A673 (cell line): ENCODE measurements at regions not wholly inside any gene's neighbourhood (a gene's known extent, or its start where the extent isn't known, plus 50 kb on each side); places are given as distances from the start of the nearest gene placed in this dataset.

Experiments used
- BruUV-seq: library from RNA; stranded (reverse); fragments of 400-500 nt; replicated peaks from 2 replicates; lab custom pipeline; 2021; lab: Mats Ljungman, UMichigan
- CTCF ChIA-PET: fragments of 300-600 bp; sonication (Branson Sonifier 250); formaldehyde crosslinking; loops from one replicate; lab custom pipeline; 2022; ENCODE audit warnings: antibody characterized with exemption; lab: Charles Lee
- POLR2A ChIA-PET: fragments of 300-600 bp; sonication (Branson Sonifier 250); formaldehyde crosslinking; loops from one replicate; lab custom pipeline; 2022; ENCODE audit warnings: antibody characterized with exemption; ENCODE audit not compliant: low non-redundant PET; lab: Charles Lee
- DNase-seq: peaks from one replicate; pipeline ENCODE4 v3.0.0-alpha.2; 2015; ENCODE audit warnings: low spot score
- H3K27ac ChIP-seq: fragments of 200-600 bp; sonication (generic); 2 replicates; pipeline ENCODE4 v1.5.1; 2016; ENCODE audit warnings: mixed run types, low read depth, mild to moderate bottlenecking, mixed read lengths, antibody characterized with exemption, low read length; ENCODE audit not compliant: poor library complexity, severe bottlenecking
- H3K27me3 ChIP-seq: fragments of 200-600 bp; sonication (generic); replicated peaks from 2 replicates; pipeline ENCODE4 v1.6.1; 2017; ENCODE audit warnings: mixed run types, low read depth, mild to moderate bottlenecking, mixed read lengths, antibody characterized with exemption, low read length; ENCODE audit not compliant: insufficient read depth, poor library complexity
- H3K36me3 ChIP-seq: fragments of 200-600 bp; sonication (generic); 2 replicates; pipeline ENCODE4 v1.6.1; 2016; ENCODE audit warnings: mixed run types, mild to moderate bottlenecking, mixed read lengths, antibody characterized with exemption, low read length; ENCODE audit not compliant: insufficient read depth, poor library complexity, severe bottlenecking
- H3K4me1 ChIP-seq: fragments of 200-600 bp; sonication (generic); 2 replicates; pipeline ENCODE4 v1.6.1; 2017; ENCODE audit warnings: mixed run types, mild to moderate bottlenecking, mixed read lengths, antibody characterized with exemption, low read length; ENCODE audit not compliant: insufficient read depth, poor library complexity, severe bottlenecking
- H3K4me3 ChIP-seq: fragments of 200-600 bp; sonication (generic); 2 replicates; pipeline ENCODE4 v1.5.1; 2016; ENCODE audit warnings: low read depth, mixed run types, mild to moderate bottlenecking, mixed read lengths, low read length; ENCODE audit not compliant: poor library complexity, severe bottlenecking
- H3K9me3 ChIP-seq: fragments of 200-600 bp; sonication (generic); 2 replicates; pipeline ENCODE4 v1.6.1; 2016; ENCODE audit warnings: mixed run types, low read depth, mild to moderate bottlenecking, mixed read lengths, antibody characterized with exemption, low read length; ENCODE audit not compliant: poor library complexity, severe bottlenecking
- CTCF ChIP-seq: fragments of 300-800, 200-600 bp; sonication (generic); conservative IDR thresholded peaks from 2 replicates; pipeline ENCODE4 v1.5.1; 2017; ENCODE audit warnings: low read depth, mild to moderate bottlenecking, antibody characterized with exemption, low read length, moderate library complexity, mixed read lengths
- EZH2 ChIP-seq: fragments of 200-600 bp; sonication (generic); IDR thresholded peaks from 2 replicates; pipeline ENCODE4 v1.6.1; 2017; ENCODE audit warnings: borderline replicate concordance, low read depth, mild to moderate bottlenecking, mixed read lengths, antibody characterized with exemption, low read length; ENCODE audit not compliant: poor library complexity, severe bottlenecking
- intact Hi-C: fragments of 100-400 bp; cut with micrococcal nuclease; formaldehyde crosslinking; loops from one replicate; pipeline ENCODE4 v1.10.0; 2022; ENCODE audit not compliant: unreplicated experiment

GRCh38 chr10:10935032-10935431 is 82.6 kb upstream of the CELF2 start:
- Histone ChIP-seq H3K27ac (no peak overlapping the region), H3K4me1 (no peaks in the 10 kb centered on the region), H3K36me3 (no peaks in the 10 kb centered on the region), H3K9me3 (no peaks in the 10 kb centered on the region), H3K4me3 (no peak overlapping the region), H3K27me3 (peaks cover 12% of the 10 kb centered on the region)
- BruUV-seq, result no TSS peak
- no peak for DNase-seq
- TF ChIP-seq EZH2 (no peak), CTCF (no peak)
- CTCF ChIA-PET, result no interaction called here
- POLR2A ChIA-PET, result no interaction called here
- intact Hi-C loops, result no loop called here

GRCh38 chr10:10938676-10939075 is 79.0 kb upstream of the CELF2 start:
- DNase-seq, result no peak
- POLR2A ChIA-PET, result no interaction called here
- CTCF ChIA-PET, result no interaction called here

GRCh38 chr10:10941127-10941730 is 76.4 kb upstream of the CELF2 start:
- no peak overlapping the region for H3K4me3 ChIP-seq
- H3K27ac ChIP-seq, result no peak overlapping the region
- BruUV-seq, result no TSS peak
- DNase-seq, result no peak
- no peaks in the 10 kb centered on the region for H3K36me3 ChIP-seq
- POLR2A ChIA-PET, result no interaction called here
- H3K27me3 ChIP-seq, result no peaks in the 10 kb centered on the region
- no peak for TF ChIP-seq CTCF
- TF ChIP-seq EZH2, result no peak
- H3K9me3 ChIP-seq, result no peaks in the 10 kb centered on the region
- CTCF ChIA-PET, result no interaction called here
- intact Hi-C loops, result no loop called here
- H3K4me1 ChIP-seq, result no peaks in the 10 kb centered on the region

More at GRCh38 chr10:10938676-10939075, 79.0 kb upstream of the CELF2 start:
- Histone ChIP-seq H3K27me3 (no peaks in the 10 kb centered on the region), H3K36me3 (no peaks in the 10 kb centered on the region), H3K4me1 (no peaks in the 10 kb centered on the region), H3K4me3 (no peak overlapping the region), H3K9me3 (no peaks in the 10 kb centered on the region), H3K27ac (no peak overlapping the region)
- intact Hi-C loops, result no loop called here
- no TSS peak for BruUV-seq
- TF ChIP-seq CTCF (no peak), EZH2 (no peak)
